Upper lobe of left lung (tissue), 4 donors: ENCODE measurements at regions not wholly inside any gene's neighbourhood (a gene's known extent, or its start where the extent isn't known, plus 50 kb on each side); places are given as distances from the start of the nearest gene placed in this dataset.

ENCODE experiments used
- POLR2A ChIP-seq, 4 donors: fragments of 450-650 bp; IDR thresholded peaks; one replicate each; pipeline ENCODE4 v1.5.1; 2016 to 2017; ENCODE audit warnings: antibody characterized with exemption in 4 of 4, mild to moderate bottlenecking in 2 of 4
- POLR2AphosphoS5 ChIP-seq, 2 donors: sonication (generic); formaldehyde crosslinking; IDR thresholded peaks; one replicate each; pipeline ENCODE4 v1.5.1; 2017; ENCODE audit warnings: antibody characterized with exemption in 2 of 2
- TF ChIP-seq, protein P1 (sequence below), 6 experiments: fragments of 450-650 bp in 4 of 6; fragments of 200-600 bp in 2 of 6; sonication (generic) in 2 of 6; IDR thresholded peaks; one replicate each; pipeline ENCODE4 v1.5.1; 2016 to 2019; ENCODE audit warnings: antibody characterized with exemption in 6 of 6

- TF ChIP-seq POLR2A (IDR thresholded peaks at IDR 0.05) (no peak), POLR2AphosphoS5 (IDR thresholded peaks at IDR 0.05) (no peak)
- TF ChIP-seq, protein P1, sequence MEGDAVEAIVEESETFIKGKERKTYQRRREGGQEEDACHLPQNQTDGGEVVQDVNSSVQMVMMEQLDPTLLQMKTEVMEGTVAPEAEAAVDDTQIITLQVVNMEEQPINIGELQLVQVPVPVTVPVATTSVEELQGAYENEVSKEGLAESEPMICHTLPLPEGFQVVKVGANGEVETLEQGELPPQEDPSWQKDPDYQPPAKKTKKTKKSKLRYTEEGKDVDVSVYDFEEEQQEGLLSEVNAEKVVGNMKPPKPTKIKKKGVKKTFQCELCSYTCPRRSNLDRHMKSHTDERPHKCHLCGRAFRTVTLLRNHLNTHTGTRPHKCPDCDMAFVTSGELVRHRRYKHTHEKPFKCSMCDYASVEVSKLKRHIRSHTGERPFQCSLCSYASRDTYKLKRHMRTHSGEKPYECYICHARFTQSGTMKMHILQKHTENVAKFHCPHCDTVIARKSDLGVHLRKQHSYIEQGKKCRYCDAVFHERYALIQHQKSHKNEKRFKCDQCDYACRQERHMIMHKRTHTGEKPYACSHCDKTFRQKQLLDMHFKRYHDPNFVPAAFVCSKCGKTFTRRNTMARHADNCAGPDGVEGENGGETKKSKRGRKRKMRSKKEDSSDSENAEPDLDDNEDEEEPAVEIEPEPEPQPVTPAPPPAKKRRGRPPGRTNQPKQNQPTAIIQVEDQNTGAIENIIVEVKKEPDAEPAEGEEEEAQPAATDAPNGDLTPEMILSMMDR (IDR thresholded peaks at IDR 0.05) = no peak
Observed at GRCh38 chr3:34779092-34779491, 860.2 kb upstream of the ARPP21 start.
